Heart left ventricle (tissue), 13 donors: ENCODE measurements at regions not wholly inside any gene's neighbourhood (a gene's known extent, or its start where the extent isn't known, plus 50 kb on each side); places are given as distances from the start of the nearest gene placed in this dataset.

Source experiments
- CTCF ChIP-seq, 12 donors: fragments of 200-600 bp; sonication (generic) in 4 of 12; IDR thresholded peaks; one replicate each; pipeline versions ENCODE4 v1.5.0 to v1.8.0; 2018 to 2022; ENCODE audit warnings: antibody characterized with exemption in 12 of 12, mild to moderate bottlenecking in 5 of 12
- POLR2A ChIP-seq, 2 donors: fragments of 450-650 bp; IDR thresholded peaks; one replicate each; pipeline ENCODE4 v1.6.1; 2017; ENCODE audit warnings: antibody characterized with exemption in 2 of 2, mild to moderate bottlenecking in 2 of 2, moderate library complexity in 2 of 2
- donor health status: ischemic (EF 13 %, LVEDD 7.1; RV severe dilation, severe dysfunction).
- donor health status: DM: no; HTN: yes; CAD: no.
- donor health status: DM: no; HTN: no; CAD: no.
- donor health status: ischemic (EF 25% LVEDD 6.9; RV normal size, moderate dysfunction).
- donor health status: ischemic (EF 25% LVEDD 5.7; RV mildly dilated, moderate dysfunction).
- donor health status: ischemic (EF 35%, LVEDD 5.7; RV mildly dilated, moderate dysfunction).
- donor health status: nonischemic (EF 11% LVEDD 7.7; RV severe dilation, severe dysfunction).
- donor health status: DM: yes; HTN: yes; CAD: no.
- donor health status: PGD.
- donor health status: ischemic (EF 29% LVEDD 5.4; RV normal size, mild dysfunction).
- donor health status: nonischemic (EF 23%, LVEDD 6.1; RV moderate dilation, normal function).

- TF ChIP-seq CTCF (IDR thresholded peaks at IDR 0.05) (no peak), POLR2A (IDR thresholded peaks at IDR 0.05) (no peak)
Measured at GRCh38 chr14:97218691-97219430, 421.7 kb downstream of the VRK1 start.
